Neural cell (in vitro differentiated cells): ENCODE measurements at regions not wholly inside any gene's neighbourhood (a gene's known extent, or its start where the extent isn't known, plus 50 kb on each side); places are given as distances from the start of the nearest gene placed in this dataset.

Source experiments
- H2AFZ ChIP-seq: fragments of 200-600, 300-800 bp; sonication (generic), shearing (Covaris generic); 2 replicates; pipeline ENCODE4 v1.6.0; 2014; ENCODE audit warnings: low read depth, mild to moderate bottlenecking, antibody characterized with exemption, low read length, moderate library complexity
- H3F3A ChIP-seq: fragments of 200-600 bp; shearing (Covaris generic); 2 replicates; pipeline ENCODE4 v1.6.1; 2016; ENCODE audit warnings: mild to moderate bottlenecking, moderate library complexity, mixed read lengths, antibody characterized with exemption, low read length; ENCODE audit not compliant: insufficient read depth, poor library complexity, severe bottlenecking
- H3K27ac ChIP-seq: fragments of 200-600, 300-800 bp; sonication (generic), shearing (Covaris generic); 2 replicates; pipeline ENCODE4 v1.5.1; 2014; ENCODE audit warnings: mild to moderate bottlenecking, low read length, moderate library complexity
- H3K27me3 ChIP-seq: fragments of 300-800, 200-600 bp; sonication (generic), shearing (Covaris generic); 2 replicates; pipeline ENCODE4 v1.6.0; 2014; ENCODE audit warnings: mild to moderate bottlenecking, low read depth, low read length, moderate library complexity; ENCODE audit not compliant: insufficient read depth
- H3K36me3 ChIP-seq: fragments of 300-800, 200-600 bp; sonication (generic), shearing (Covaris generic); 2 replicates; pipeline ENCODE4 v1.5.1; 2014; ENCODE audit warnings: mild to moderate bottlenecking, antibody characterized with exemption, low read length, moderate library complexity; ENCODE audit not compliant: insufficient read depth
- H3K4me2 ChIP-seq: fragments of 300-800, 200-600 bp; sonication (generic), shearing (Covaris generic); 2 replicates; pipeline ENCODE4 v1.6.0; 2014; ENCODE audit warnings: mild to moderate bottlenecking, low read length
- H3K4me3 ChIP-seq: fragments of 300-800, 200-600 bp; sonication (generic), shearing (Covaris generic); 2 replicates; pipeline ENCODE4 v1.5.1; 2014; ENCODE audit warnings: mild to moderate bottlenecking, low read length, moderate library complexity
- H3K79me2 ChIP-seq: fragments of 200-600 bp; shearing (Covaris generic); replicated peaks from 2 replicates; pipeline ENCODE4 v1.6.0; 2014; ENCODE audit warnings: mild to moderate bottlenecking, low read length, moderate library complexity; ENCODE audit not compliant: insufficient read depth
- H3K9ac ChIP-seq: fragments of 300-800, 200-600 bp; sonication (generic), shearing (Covaris generic); 2 replicates; pipeline ENCODE4 v1.6.1; 2016; ENCODE audit warnings: mild to moderate bottlenecking, low read length, mixed read lengths
- H3K9me2 ChIP-seq: fragments of 200-600 bp; shearing (Covaris generic); 2 replicates; pipeline ENCODE4 v1.6.1; 2016; ENCODE audit warnings: mild to moderate bottlenecking, low read length, mixed read lengths; ENCODE audit not compliant: insufficient read depth
- H3K9me3 ChIP-seq: fragments of 200-600, 300-800 bp; sonication (generic), shearing (Covaris generic); 2 replicates; pipeline ENCODE4 v1.6.1; 2016; ENCODE audit warnings: mild to moderate bottlenecking, mixed run types, low read length, moderate library complexity, mixed read lengths
- H4K20me1 ChIP-seq: fragments of 200-600 bp; shearing (Covaris generic); 2 replicates; pipeline ENCODE4 v1.6.1; 2016; ENCODE audit warnings: mild to moderate bottlenecking, mixed run types; ENCODE audit not compliant: insufficient read depth
- EP300 ChIP-seq: fragments of 450-650 bp; conservative IDR thresholded peaks from 2 replicates; pipeline ENCODE4 v1.6.1; 2014; ENCODE audit warnings: antibody characterized with exemption, mild to moderate bottlenecking, moderate library complexity; ENCODE audit not compliant: poor library complexity, severe bottlenecking
- EZH2 ChIP-seq: fragments of 200-600, 300-800 bp; shearing (Covaris generic), sonication (generic); IDR thresholded peaks from 2 replicates; pipeline ENCODE4 v1.6.1; 2014; ENCODE audit warnings: antibody characterized with exemption, low read length, borderline replicate concordance, mild to moderate bottlenecking; ENCODE audit not compliant: insufficient read depth, poor library complexity, severe bottlenecking
- MXI1 ChIP-seq: fragments of 450-650 bp; conservative IDR thresholded peaks from 2 replicates; pipeline ENCODE4 v1.6.1; 2014; ENCODE audit warnings: antibody characterized with exemption, mild to moderate bottlenecking; ENCODE audit not compliant: poor library complexity, severe bottlenecking
- POLR2AphosphoS5 ChIP-seq: IDR thresholded peaks from 2 replicates; pipeline ENCODE4 v1.6.1; 2012
- RAD21 ChIP-seq: fragments of 450-650 bp; conservative IDR thresholded peaks from 2 replicates; pipeline ENCODE4 v1.6.1; 2014; ENCODE audit warnings: antibody characterized with exemption, mild to moderate bottlenecking, moderate library complexity
- REST ChIP-seq: IDR thresholded peaks from 2 replicates; pipeline ENCODE4 v1.6.1; 2012; ENCODE audit warnings: borderline replicate concordance
- SMC3 ChIP-seq: fragments of 450-650 bp; conservative IDR thresholded peaks from 2 replicates; pipeline ENCODE4 v1.6.1; 2014; ENCODE audit warnings: antibody characterized with exemption, mild to moderate bottlenecking, moderate library complexity; ENCODE audit not compliant: poor library complexity
- TAF1 ChIP-seq: IDR thresholded peaks from 2 replicates; pipeline ENCODE4 v1.6.1; 2012; ENCODE audit warnings: low read depth
- TF ChIP-seq, protein P1 (sequence below): fragments of 450-650 bp; IDR thresholded peaks from 2 replicates; pipeline ENCODE4 v1.5.1; 2014; ENCODE audit warnings: antibody characterized with exemption, mild to moderate bottlenecking, moderate library complexity; ENCODE audit not compliant: poor library complexity, severe bottlenecking

GRCh38 chr10:84902553-84902952 is 574.2 kb downstream of the CCSER2 start:
- H3K9me3 ChIP-seq: no peaks in the 10 kb centered on the region
- TF ChIP-seq TAF1 (no peak), MXI1 (no peak), EZH2 (no peak), POLR2AphosphoS5 (no peak), SMC3 (no peak), RAD21 (no peak), REST (no peak), EP300 (no peak)
- TF ChIP-seq, protein P1, sequence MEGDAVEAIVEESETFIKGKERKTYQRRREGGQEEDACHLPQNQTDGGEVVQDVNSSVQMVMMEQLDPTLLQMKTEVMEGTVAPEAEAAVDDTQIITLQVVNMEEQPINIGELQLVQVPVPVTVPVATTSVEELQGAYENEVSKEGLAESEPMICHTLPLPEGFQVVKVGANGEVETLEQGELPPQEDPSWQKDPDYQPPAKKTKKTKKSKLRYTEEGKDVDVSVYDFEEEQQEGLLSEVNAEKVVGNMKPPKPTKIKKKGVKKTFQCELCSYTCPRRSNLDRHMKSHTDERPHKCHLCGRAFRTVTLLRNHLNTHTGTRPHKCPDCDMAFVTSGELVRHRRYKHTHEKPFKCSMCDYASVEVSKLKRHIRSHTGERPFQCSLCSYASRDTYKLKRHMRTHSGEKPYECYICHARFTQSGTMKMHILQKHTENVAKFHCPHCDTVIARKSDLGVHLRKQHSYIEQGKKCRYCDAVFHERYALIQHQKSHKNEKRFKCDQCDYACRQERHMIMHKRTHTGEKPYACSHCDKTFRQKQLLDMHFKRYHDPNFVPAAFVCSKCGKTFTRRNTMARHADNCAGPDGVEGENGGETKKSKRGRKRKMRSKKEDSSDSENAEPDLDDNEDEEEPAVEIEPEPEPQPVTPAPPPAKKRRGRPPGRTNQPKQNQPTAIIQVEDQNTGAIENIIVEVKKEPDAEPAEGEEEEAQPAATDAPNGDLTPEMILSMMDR: no peak

DNA sequence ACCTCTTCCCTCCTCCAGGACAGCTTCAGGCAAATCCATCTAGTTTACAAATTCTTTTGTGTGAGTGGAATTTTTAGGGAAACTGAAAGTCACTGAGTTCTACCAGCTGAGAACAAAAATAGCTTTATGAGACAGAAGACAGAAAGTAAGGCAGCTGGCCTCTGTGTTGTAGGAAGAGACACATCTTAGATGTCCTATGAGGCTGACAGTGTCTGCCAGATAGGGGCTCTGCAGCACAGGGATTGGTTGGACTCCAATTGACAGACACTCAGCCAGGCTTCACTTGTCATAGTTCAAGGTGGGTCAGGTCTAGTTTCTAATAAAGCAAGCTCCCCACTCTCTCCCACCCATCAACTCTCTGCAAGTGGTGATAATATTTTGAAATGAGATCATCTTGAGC is 574.9 kb downstream of the CCSER2 start:
- Histone ChIP-seq H3K4me2 (no peak overlapping the region), H2AFZ (no peak overlapping the region), H3F3A (no peaks in the 10 kb centered on the region), H3K36me3 (no peaks in the 10 kb centered on the region), H3K27ac (no peak overlapping the region), H3K27me3 (no peaks in the 10 kb centered on the region), H3K9me3 (no peaks in the 10 kb centered on the region), H3K4me3 (no peak overlapping the region), H3K79me2 (no peaks in the 10 kb centered on the region), H4K20me1 (no peaks in the 10 kb centered on the region), H3K9ac (no peak overlapping the region), H3K9me2 (no peaks in the 10 kb centered on the region)
- TF ChIP-seq MXI1 (no peak), REST (no peak), POLR2AphosphoS5 (no peak), EZH2 (no peak), RAD21 (no peak), SMC3 (no peak), EP300 (no peak), TAF1 (no peak)
- TF ChIP-seq, protein P1: no peak

More at GRCh38 chr10:84902553-84902952, 574.2 kb downstream of the CCSER2 start:
- no peaks in the 10 kb centered on the region for H3K79me2 ChIP-seq
- no peaks in the 10 kb centered on the region for H4K20me1 ChIP-seq
- H3K27ac ChIP-seq: no peak overlapping the region
- no peak overlapping the region for H3K4me3 ChIP-seq
- H3K36me3 ChIP-seq: no peaks in the 10 kb centered on the region
- H3K27me3 ChIP-seq: no peaks in the 10 kb centered on the region
- no peak overlapping the region for H2AFZ ChIP-seq
- H3K9ac ChIP-seq: no peak overlapping the region
- H3K9me2 ChIP-seq: no peaks in the 10 kb centered on the region
- H3K4me2 ChIP-seq: no peak overlapping the region
- H3F3A ChIP-seq: no peaks in the 10 kb centered on the region
